NCI-H524 treated with DMSO at 0.1 percent for 48 hours (cell line): ENCODE measurements at regions not wholly inside any gene's neighbourhood (a gene's known extent, or its start where the extent isn't known, plus 50 kb on each side); places are given as distances from the start of the nearest gene placed in this dataset.
"Not testable (repeated sequence)": the region's sequence is repeated elsewhere in the genome, so short reads cannot be mapped to it uniquely, and the experiment has no call there.

Experiments
- DNase-seq: peaks from one replicate; lab custom pipeline; 2025; lab: John Stamatoyannopoulos, UW

GRCh38 chr21:17139696-17140095 is 373.1 kb upstream of the CXADR start:
- no peak for DNase-seq

- DNase-seq: no peak
Observed at GRCh38 chr21:17146426-17146825, 366.4 kb upstream of the CXADR start.

- no peak for DNase-seq
Observed at GRCh38 chr21:17159697-17160096, 353.1 kb upstream of the CXADR start.

GRCh38 chr21:17185674-17186073 is 327.2 kb upstream of the CXADR start:
- DNase-seq: no peak

GRCh38 chr21:17189963-17190362 is 322.9 kb upstream of the CXADR start:
- DNase-seq: no peak

- DNase-seq: no peak
Observed at GRCh38 chr21:17191346-17191993, 321.4 kb upstream of the CXADR start.

- DNase-seq: no peak
Observed at GRCh38 chr21:17195351-17195750, 317.5 kb upstream of the CXADR start.

GRCh38 chr21:17195976-17196375 is 316.9 kb upstream of the CXADR start:
- no peak for DNase-seq

GRCh38 chr21:17196623-17197022 is 316.2 kb upstream of the CXADR start:
- DNase-seq: no peak

GRCh38 chr21:17197996-17198395 is 314.8 kb upstream of the CXADR start:
- DNase-seq: no peak

- no peak for DNase-seq
Observed at GRCh38 chr21:17200250-17200649, 312.6 kb upstream of the CXADR start.

GRCh38 chr21:17201741-17202260 is 311.0 kb upstream of the CXADR start:
- DNase-seq: no peak

GRCh38 chr21:17214801-17215200 is 298.0 kb upstream of the CXADR start:
- DNase-seq: no peak

GRCh38 chr21:17219050-17219449 is 293.8 kb upstream of the CXADR start:
- not testable (repeated sequence) for DNase-seq

- DNase-seq: no peak
Observed at GRCh38 chr21:17231124-17231523, 281.7 kb upstream of the CXADR start.

- DNase-seq: no peak
Observed at GRCh38 chr21:17231771-17232170, 281.1 kb upstream of the CXADR start.

GRCh38 chr21:17238468-17238867 is 274.4 kb upstream of the CXADR start:
- DNase-seq: no peak

- no peak for DNase-seq
Observed at GRCh38 chr21:17250778-17251241, 262.0 kb upstream of the CXADR start.

- no peak for DNase-seq
Observed at GRCh38 chr21:17257784-17258183, 255.1 kb upstream of the CXADR start.

- DNase-seq: no peak
Observed at GRCh38 chr21:17264182-17264581, 248.7 kb upstream of the CXADR start.

GRCh38 chr21:17269760-17270159 is 243.1 kb upstream of the CXADR start:
- no peak for DNase-seq

GRCh38 chr21:17270229-17270628 is 242.6 kb upstream of the CXADR start:
- DNase-seq: peak; percentile 19

GRCh38 chr21:17279663-17280062 is 233.2 kb upstream of the CXADR start:
- no peak for DNase-seq

- not testable (repeated sequence) for DNase-seq
Observed at GRCh38 chr21:17293016-17293562, 219.8 kb upstream of the CXADR start.
